ENCODE measurements at regions not wholly inside any gene's neighbourhood (a gene's known extent, or its start where the extent isn't known, plus 50 kb on each side); places are given as distances from the start of the nearest gene placed in this dataset.
"Not testable (repeated sequence)": the region's sequence is repeated elsewhere in the genome, so short reads cannot be mapped to it uniquely, and the experiment has no call there.

GRCh38 chr9:41654349-41654748 lies 465.2 kb upstream of the ZNG1F start:
- TF ChIP-seq EZH2 (IDR thresholded peaks at IDR 0.05); POLR2AphosphoS5 (IDR thresholded peaks at IDR 0.05; ENCODE audit: borderline replicate concordance, low read depth, low read length); FOXP2 (optimal IDR thresholded peaks at IDR 0.05; ENCODE audit: control extremely low read depth, extremely low read length, insufficient read depth): not testable (repeated sequence)

Data from SK-N-MC (cell line).